Caco-2 (cell line): ENCODE measurements at regions not wholly inside any gene's neighbourhood (a gene's known extent, or its start where the extent isn't known, plus 50 kb on each side); places are given as distances from the start of the nearest gene placed in this dataset.

Source experiments
- BruUV-seq: library from RNA; stranded (reverse); fragments of 400-500 nt; replicated peaks from 2 replicates; lab custom pipeline; 2021; lab: Mats Ljungman, UMichigan
- CTCF ChIA-PET: fragments of 300-600 bp; sonication (Branson Sonifier 250); formaldehyde crosslinking; loops from one replicate; lab custom pipeline; 2022; ENCODE audit warnings: antibody characterized with exemption; lab: Charles Lee
- POLR2A ChIA-PET: fragments of 300-600 bp; sonication (Branson Sonifier 250); formaldehyde crosslinking; loops from one replicate; lab custom pipeline; 2022; ENCODE audit warnings: antibody characterized with exemption; lab: Charles Lee
- DNase-seq, 2 experiments: peaks; one replicate each; pipeline versions ENCODE4 v3.0.0 to v3.0.0-alpha.2; 2020 to 2022
- H3K27me3 ChIP-seq: replicated peaks from 2 replicates; pipeline ENCODE4 v1.6.0; 2011; ENCODE audit warnings: low read length; ENCODE audit not compliant: control insufficient read depth, insufficient read depth
- H3K36me3 ChIP-seq: 2 replicates; pipeline ENCODE4 v1.5.1; 2011; ENCODE audit warnings: low read length; ENCODE audit not compliant: control insufficient read depth, insufficient read depth
- H3K4me1 ChIP-seq: fragments of 250-450 bp; sonication (Bioruptor Pico); 2 replicates; pipeline ENCODE4 v1.5.1; 2020; ENCODE audit warnings: mild to moderate bottlenecking
- H3K4me3 ChIP-seq: 2 replicates; pipeline ENCODE4 v1.5.1; 2011; ENCODE audit warnings: low read depth, mild to moderate bottlenecking, control low read depth, low read length
- H3K9me3 ChIP-seq: fragments of 250-450 bp; sonication (Bioruptor Pico); 2 replicates; pipeline ENCODE4 v1.5.1; 2020; ENCODE audit warnings: mild to moderate bottlenecking, moderate library complexity
- H3K27ac Mint-ChIP-seq: one replicate; pipeline ENCODE4 v1.8.0; 2022; ENCODE audit warnings: mixed read lengths; ENCODE audit not compliant: unreplicated experiment
- H3K27me3 Mint-ChIP-seq: one replicate; pipeline ENCODE4 v1.8.0; 2022; ENCODE audit warnings: mixed read lengths; ENCODE audit not compliant: insufficient read depth, unreplicated experiment
- H3K36me3 Mint-ChIP-seq: one replicate; pipeline ENCODE4 v1.8.0; 2022; ENCODE audit warnings: mild to moderate bottlenecking, mixed read lengths; ENCODE audit not compliant: insufficient read depth, unreplicated experiment
- H3K4me1 Mint-ChIP-seq: one replicate; pipeline ENCODE4 v1.8.0; 2022; ENCODE audit warnings: low read depth, mixed read lengths; ENCODE audit not compliant: unreplicated experiment
- H3K4me3 Mint-ChIP-seq: one replicate; pipeline ENCODE4 v1.8.0; 2022; ENCODE audit warnings: mild to moderate bottlenecking, moderate library complexity, mixed read lengths; ENCODE audit not compliant: unreplicated experiment
- H3K9me3 Mint-ChIP-seq: one replicate; pipeline ENCODE4 v1.8.0; 2022; ENCODE audit warnings: mixed read lengths; ENCODE audit not compliant: unreplicated experiment
- CTCF ChIP-seq, 2 experiments: fragments of 200-600 bp in 1 of 2; IDR thresholded peaks; 1 replicate in 1 of 2; 2 replicates in 1 of 2; pipeline versions ENCODE4 v1.5.1 to v1.8.0; 2011 to 2022; ENCODE audit warnings: antibody characterized with exemption in 1 of 2, control low read depth in 1 of 2, inconsistent platforms in 1 of 2, low read depth in 1 of 2, low read length in 1 of 2, mild to moderate bottlenecking in 1 of 2, moderate library complexity in 1 of 2; ENCODE audit not compliant: insufficient read depth in 1 of 2, severe bottlenecking in 1 of 2, unreplicated experiment in 1 of 2
- intact Hi-C: fragments of 100-400 bp; cut with micrococcal nuclease; formaldehyde crosslinking; loops from one replicate; pipeline ENCODE4 v1.10.0; 2022; ENCODE audit not compliant: unreplicated experiment

- ChIA-PET POLR2A (no interaction called here), CTCF (no interaction called here)
- H3K36me3 Mint-ChIP-seq: no peaks in the 10 kb centered on the region
- TF ChIP-seq CTCF (IDR thresholded peaks at IDR 0.05; ENCODE audit: insufficient read depth in 1 of 2, low read depth in 1 of 2, low read length in 1 of 2, severe bottlenecking in 1 of 2, unreplicated experiment in 1 of 2): no peak
- H3K9me3 ChIP-seq: no peaks in the 10 kb centered on the region
- no peaks in the 10 kb centered on the region for H3K4me1 ChIP-seq
- H3K4me3 ChIP-seq: no peak overlapping the region
- no TSS peak for BruUV-seq
- H3K4me1 Mint-ChIP-seq: no peaks in the 10 kb centered on the region
- intact Hi-C loops: no loop called here
- no peak overlapping the region for H3K4me3 Mint-ChIP-seq
- DNase-seq: no peak
- no peaks in the 10 kb centered on the region for H3K9me3 Mint-ChIP-seq
- H3K27ac Mint-ChIP-seq: no peak overlapping the region
- H3K36me3 ChIP-seq: no peaks in the 10 kb centered on the region
- H3K27me3 ChIP-seq: no peaks in the 10 kb centered on the region
- H3K27me3 Mint-ChIP-seq: peaks cover 24% of the 10 kb centered on the region
Observed at GRCh38 chr14:95765051-95765450, 51.1 kb upstream of the TCL1A start.

GRCh38 chr14:95763875-95764274, 50.0 kb upstream of the TCL1A start:
- intact Hi-C loops: no loop called here
- Histone ChIP-seq H3K27me3 (no peaks in the 10 kb centered on the region), H3K4me1 (no peaks in the 10 kb centered on the region), H3K4me3 (no peak overlapping the region), H3K9me3 (no peaks in the 10 kb centered on the region), H3K36me3 (no peaks in the 10 kb centered on the region)
- POLR2A ChIA-PET: no interaction called here
- H3K9me3 Mint-ChIP-seq: no peaks in the 10 kb centered on the region
- H3K27me3 Mint-ChIP-seq: peaks cover 22% of the 10 kb centered on the region
- H3K4me1 Mint-ChIP-seq: no peaks in the 10 kb centered on the region
- no peak overlapping the region for H3K4me3 Mint-ChIP-seq
- TF ChIP-seq CTCF (IDR thresholded peaks at IDR 0.05; ENCODE audit: insufficient read depth in 1 of 2, low read depth in 1 of 2, low read length in 1 of 2, severe bottlenecking in 1 of 2, unreplicated experiment in 1 of 2): no peak
- no TSS peak for BruUV-seq
- H3K36me3 Mint-ChIP-seq: no peaks in the 10 kb centered on the region
- DNase-seq: no peak
- H3K27ac Mint-ChIP-seq: no peak overlapping the region
- CTCF ChIA-PET: no interaction called here
